HG02610 (cell line): ENCODE measurements at regions not wholly inside any gene's neighbourhood (a gene's known extent, or its start where the extent isn't known, plus 50 kb on each side); places are given as distances from the start of the nearest gene placed in this dataset.
"Not testable (repeated sequence)": the region's sequence is repeated elsewhere in the genome, so short reads cannot be mapped to it uniquely, and the experiment has no call there.

Experiments used
- ATAC-seq: cut with Tn5 transposase; IDR thresholded peaks from one replicate; pipeline ENCODE4 v1.9.1; 2021; ENCODE audit warnings: mild to moderate bottlenecking, moderate library complexity; ENCODE audit not compliant: unreplicated experiment

- no peak for ATAC-seq
Measured at GRCh38 chr5:66234241-66234640, 90.1 kb downstream of the SREK1 start.

DNA sequence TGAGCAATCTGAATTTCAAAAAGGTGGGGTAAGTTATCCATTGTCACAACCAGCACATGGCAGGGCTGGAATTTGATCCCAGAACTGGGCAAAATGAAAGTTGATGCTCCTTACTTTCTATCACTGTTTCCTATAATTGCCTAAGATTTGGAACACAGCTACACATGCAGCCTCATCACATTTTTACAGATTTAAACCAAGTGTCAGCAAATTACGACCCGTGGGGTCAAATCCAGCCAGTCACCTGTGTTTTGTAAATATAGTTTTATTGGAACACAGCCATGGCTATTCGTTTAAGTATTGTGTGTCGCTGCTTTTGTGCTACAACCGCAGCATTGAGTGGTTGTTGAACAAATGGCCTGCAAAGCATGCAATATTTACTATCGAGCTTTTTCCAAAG lies 94.3 kb downstream of the SREK1 start:
- no peak for ATAC-seq

GRCh38 chr5:66239034-66239433 lies 94.9 kb downstream of the SREK1 start:
- ATAC-seq = no peak

GRCh38 chr5:66241136-66241825 lies 97.2 kb downstream of the SREK1 start:
- no peak for ATAC-seq

- ATAC-seq = no peak
Measured at GRCh38 chr5:66242050-66242715, 98.1 kb downstream of the SREK1 start.

DNA sequence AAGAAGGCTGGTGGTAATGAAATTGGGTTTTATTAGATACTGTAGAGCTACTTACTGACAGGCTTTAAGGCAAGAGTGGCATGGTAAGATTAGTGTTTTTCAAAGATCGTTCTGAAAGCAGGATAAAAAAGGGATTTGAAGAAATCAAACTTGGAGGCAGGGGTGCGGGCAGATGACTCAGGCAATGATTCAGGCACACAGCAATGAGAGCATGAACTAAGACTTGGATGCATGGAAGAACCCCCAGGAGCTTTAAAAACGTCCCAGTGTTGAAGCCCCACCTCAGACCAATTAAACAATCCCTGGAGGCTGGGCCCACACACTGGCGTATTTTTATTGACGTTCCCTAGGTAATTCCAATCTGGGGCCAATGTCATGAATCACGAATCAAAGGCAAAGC lies 102.5 kb downstream of the SREK1 start:
- no peak for ATAC-seq

DNA sequence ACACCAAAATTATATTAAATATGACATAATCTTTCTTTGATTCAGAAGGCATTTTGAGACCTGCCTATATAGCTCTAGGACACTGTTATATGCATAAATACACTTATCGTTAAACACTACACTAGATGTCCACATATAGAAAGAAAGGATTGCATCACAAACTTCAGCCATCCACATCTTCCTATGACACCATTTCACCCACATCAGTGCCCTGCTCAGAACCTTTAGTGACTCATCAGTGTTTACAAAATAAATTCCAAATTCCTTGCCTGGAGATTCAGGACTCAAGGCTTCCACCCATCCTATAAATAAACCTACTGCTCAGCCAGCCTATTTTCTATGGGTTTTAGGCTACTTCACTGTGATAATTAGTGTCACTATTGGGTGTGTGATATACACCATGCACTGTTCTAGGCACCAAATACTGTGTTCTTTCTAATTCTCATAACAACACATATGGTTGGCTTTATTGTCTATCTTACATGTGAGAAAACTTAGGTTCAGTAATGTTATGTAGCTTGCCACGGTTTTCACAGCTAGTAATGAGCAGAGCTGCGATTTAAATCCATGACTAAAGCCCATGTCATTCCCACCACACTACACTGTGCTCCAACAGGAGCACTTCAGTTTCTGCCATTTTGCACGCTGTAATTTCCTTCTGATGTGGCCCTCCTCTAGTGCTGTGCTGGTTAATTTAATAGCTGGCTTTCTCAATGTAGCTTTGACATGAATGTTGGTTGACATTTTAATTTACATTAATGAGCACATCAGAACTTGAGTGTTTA lies 103.3 kb downstream of the SREK1 start:
- no peak for ATAC-seq

DNA sequence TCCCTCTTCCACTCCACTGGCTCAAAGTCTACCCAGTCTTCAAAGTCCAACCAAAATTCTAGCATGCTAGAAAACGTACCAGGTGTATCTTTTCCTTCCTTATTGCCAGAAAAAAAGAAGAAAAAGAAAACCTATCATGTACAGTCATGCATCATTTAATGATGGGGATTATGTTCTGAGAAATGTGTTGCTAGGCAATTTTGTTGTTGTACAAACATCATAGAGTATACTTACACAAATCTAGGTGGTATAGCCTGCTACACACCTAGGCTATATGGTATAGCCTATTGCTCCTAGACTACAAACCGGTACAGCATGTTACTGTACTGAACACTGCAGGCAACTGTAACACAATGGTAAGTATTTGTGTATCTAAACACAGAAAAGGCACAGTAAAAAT lies 104.8 kb downstream of the SREK1 start:
- no peak for ATAC-seq

GRCh38 chr5:66249920-66250319 lies 105.8 kb downstream of the SREK1 start:
- no peak for ATAC-seq

DNA sequence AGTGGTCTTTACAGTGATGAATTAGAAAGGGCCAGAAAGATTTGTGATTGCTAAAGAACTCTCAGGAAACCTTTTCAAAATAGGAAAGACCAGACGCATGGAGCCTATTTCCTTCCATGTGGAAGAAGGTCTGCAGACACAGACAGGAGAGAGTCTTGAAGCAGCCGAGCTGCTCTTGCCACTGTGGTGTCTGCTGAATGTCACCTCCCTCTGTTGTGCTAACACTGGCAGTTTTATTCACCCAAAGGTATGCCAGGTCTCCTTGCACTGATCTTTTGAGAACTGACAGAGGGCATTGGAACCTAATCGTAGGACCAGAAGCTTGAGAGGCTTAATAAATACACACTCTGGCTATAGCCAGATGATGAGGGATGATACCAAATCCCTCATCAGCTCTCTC lies 108.7 kb downstream of the SREK1 start:
- no peak for ATAC-seq

- ATAC-seq = no peak
Measured at GRCh38 chr5:66255714-66256113, 111.6 kb downstream of the SREK1 start.

DNA sequence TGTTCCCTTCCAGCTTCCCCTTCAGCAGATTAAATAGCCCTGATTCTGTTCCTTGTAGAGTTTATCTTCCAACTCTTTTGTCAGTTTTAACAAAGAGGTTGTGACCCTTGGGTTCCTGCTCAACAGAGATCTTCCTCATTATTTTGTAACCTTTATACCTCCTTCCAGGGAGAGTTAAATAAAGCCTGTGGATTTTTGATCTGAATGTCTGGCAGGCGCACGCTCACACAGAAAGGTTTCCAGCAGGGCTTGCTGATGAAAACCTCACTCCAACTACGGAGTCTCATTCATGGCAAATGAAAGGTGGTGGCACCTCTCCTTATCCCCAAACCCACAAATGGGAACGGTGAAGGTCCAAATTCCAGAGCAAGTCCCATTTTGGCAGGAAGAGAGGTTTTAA lies 129.0 kb downstream of the SREK1 start:
- no peak for ATAC-seq

GRCh38 chr5:66276986-66277385 lies 132.9 kb downstream of the SREK1 start:
- ATAC-seq = no peak

DNA sequence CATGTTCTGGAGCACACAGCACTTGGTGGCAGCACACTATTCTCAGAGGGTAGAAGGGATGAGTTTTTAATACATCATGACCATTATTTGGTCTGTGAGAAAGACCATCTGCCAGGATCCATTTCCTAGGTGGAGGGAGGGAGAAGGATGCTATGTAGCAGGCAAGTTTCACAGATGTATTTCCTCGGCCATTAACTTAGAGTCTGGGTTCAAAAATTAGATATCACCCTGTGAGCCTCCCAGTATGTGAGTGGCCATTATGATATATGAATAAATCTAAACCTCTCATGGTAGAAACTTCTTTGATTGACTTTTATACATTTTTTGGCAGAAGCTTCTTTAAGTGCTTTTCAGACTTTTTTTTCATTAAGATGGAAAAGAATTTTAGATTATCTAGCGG lies 133.9 kb downstream of the SREK1 start:
- no peak for ATAC-seq

GRCh38 chr5:66281294-66281693 lies 137.2 kb downstream of the SREK1 start:
- ATAC-seq = no peak

GRCh38 chr5:66284588-66285342 lies 140.7 kb downstream of the SREK1 start:
- ATAC-seq = no peak

GRCh38 chr5:66285343-66285922 lies 141.3 kb downstream of the SREK1 start:
- ATAC-seq = no peak

GRCh38 chr5:66291771-66292170 lies 147.7 kb downstream of the SREK1 start:
- no peak for ATAC-seq

DNA sequence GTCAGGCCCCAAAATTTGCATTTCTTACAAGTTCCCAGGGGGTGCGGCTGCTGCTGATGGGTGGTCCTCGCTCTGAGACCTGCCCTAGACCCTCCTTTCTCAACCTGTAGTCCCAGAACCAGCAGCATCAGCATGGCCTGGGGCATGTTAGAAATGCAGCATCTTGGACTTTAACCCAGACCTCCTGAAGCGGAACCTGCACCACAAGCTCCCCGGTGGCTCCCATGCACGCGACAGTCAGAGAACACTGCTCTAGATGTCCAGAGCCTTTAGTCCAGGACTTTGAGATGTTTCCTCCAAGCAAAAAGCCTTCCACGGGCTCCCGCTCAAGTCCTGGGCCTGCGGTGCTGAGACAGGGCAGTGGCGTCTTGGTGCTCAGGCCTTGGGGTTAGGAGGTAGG lies 149.8 kb downstream of the SREK1 start:
- ATAC-seq = not testable (repeated sequence)

GRCh38 chr5:66299463-66299862 lies 155.4 kb downstream of the SREK1 start:
- ATAC-seq = no peak

GRCh38 chr5:66302344-66302743 lies 158.2 kb downstream of the SREK1 start:
- ATAC-seq = no peak
